LHCN-M2 (cell line): ENCODE measurements at regions not wholly inside any gene's neighbourhood (a gene's known extent, or its start where the extent isn't known, plus 50 kb on each side); places are given as distances from the start of the nearest gene placed in this dataset.

ENCODE experiments used
- DNase-seq: peaks from one replicate; pipeline ENCODE4 v3.0.0-alpha.2; 2012; ENCODE audit warnings: low read depth

DNA sequence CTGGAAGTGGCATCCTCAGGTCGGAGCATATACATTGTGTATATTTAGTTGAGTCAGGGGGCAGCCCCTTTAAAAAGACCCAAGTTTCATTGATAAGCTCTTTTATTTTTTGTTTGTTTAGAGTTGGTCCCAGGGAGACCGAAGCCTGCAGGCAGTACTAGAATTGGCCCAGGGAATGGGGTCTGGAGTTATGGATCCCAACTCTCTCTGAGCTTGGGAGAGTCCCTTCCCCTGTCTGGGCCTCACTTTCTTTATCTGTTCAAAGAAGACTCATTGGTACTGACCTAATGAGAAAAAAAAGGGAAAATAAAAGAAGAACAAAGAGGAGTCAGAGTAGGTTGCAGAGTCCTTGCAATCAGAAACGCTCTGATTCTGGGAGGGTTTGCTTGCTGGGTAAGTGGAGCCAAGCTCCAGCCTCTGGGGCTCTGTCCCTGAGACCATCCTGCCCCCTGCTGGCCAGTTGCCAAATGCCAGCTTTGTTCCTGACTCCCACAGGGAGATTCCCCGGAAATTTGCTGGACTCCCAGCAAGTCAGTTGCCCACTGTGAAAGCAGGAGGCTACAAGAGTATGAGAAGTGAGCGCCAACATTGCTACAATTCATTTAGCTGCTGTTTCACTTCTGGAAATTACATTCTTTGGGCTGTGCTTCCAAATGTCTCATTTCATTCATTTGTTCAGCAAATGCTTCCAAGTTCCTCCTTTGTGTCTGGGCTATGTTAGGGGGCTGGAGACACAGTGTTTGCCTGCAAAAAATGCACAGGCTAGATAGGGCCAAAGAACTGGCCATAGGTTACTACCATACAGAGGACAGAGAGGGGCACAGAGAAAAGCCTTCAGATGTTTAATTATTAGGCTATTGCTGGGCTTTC lies 156.2 kb downstream of the MELK start:
- peak; percentile 63 for DNase-seq

DNA sequence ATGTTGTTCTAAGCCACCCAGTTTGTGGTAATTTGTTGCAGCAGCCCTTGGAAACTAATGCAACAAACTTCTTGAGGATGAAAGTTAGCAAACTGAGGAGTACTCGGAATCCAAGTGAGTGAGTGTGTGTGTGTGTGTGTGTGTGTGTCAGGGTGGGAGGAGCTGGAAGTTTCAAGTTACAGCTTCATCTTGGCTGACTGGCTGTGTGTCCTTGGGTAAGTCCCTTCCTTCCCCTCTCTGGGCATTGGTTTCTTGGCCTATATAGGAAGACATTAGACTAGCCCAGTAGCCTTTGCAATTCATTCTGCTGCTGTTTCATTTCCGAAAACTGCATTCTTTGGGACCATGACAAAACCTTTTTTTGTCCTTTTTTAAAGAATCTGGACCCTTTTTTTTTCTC lies 157.2 kb downstream of the MELK start:
- DNase-seq = peak; percentile 8

DNA sequence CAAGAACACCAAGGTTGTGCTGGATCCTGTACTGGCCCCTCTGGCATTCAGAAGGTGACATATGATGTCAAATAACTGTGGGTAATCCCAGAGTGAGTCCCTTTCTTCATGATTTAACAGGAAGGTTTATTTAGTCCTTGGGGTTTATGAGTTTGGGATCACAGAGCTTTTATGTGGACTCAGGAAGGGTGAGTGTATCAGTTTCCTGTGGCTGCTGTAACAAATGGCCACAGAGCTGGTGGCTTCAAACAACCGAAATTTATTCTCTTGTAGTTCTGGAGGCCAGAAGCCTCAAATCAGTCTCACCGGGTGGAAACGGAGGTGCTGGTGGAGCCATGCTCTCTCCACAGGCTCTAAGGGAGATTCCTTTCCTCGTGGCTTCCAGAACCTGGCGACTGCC lies 157.7 kb downstream of the MELK start:
- DNase-seq = no peak

DNA sequence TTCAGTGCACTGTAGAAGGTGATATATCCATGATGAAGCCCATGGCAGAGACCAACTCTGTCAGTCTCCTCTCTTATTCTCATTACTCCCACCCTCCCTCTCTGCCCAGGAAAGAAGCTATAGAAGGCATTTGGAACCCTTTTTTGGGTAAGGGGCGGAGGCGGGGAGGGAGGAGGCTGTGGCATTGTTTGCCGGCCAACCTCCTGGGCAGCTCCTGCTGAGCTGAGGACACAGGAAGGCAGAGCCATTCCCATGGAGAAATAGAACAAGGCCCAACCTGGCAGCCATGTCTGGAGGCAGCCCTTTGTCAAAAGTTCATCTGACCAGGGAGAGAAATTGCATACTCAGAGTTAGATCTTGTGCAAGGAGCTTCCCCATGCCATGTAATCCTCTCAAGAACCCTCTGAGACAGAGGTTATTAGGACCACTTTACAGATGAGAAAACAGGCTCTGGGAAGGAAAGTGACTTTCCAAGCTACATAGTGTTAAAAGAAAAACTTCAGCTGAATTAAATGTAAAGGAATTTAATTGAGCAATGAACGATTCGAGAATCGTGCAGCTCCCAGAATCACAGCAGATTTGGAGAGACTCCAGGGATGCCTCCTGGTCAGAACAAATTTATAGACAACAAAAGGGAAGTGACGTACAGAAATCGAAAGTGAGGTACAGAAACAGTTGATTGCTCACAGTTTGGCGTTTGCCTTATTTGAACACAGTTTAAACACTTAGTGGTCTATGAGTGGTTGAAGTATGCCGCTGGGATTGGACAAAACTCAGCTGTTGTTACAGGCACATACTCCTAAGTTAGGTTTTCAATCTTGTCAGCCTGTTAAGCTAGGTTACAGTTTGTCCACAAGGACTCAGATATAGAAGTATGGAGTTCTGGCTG lies 158.6 kb downstream of the MELK start:
- peak; percentile 25 for DNase-seq

DNA sequence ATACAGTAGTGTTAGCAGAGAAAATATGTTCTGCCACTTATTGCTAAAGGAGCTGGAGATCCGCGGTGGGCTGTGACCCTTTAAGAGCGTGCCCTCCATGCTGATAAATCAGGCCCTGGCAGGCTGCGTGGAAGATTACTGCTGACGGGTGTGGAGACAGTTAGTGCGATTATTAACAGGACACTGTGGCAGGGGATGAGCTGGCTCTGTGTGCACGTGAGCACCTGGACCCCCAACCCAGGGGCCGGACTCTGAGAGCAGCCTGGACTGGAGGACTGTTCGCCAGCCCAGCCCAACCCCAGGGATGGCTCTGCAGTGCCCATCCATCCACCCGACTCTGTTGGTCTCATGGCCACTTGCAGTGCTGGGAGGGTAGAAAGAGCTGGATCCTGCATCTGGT lies 162.0 kb downstream of the MELK start:
- DNase-seq = no peak

DNA sequence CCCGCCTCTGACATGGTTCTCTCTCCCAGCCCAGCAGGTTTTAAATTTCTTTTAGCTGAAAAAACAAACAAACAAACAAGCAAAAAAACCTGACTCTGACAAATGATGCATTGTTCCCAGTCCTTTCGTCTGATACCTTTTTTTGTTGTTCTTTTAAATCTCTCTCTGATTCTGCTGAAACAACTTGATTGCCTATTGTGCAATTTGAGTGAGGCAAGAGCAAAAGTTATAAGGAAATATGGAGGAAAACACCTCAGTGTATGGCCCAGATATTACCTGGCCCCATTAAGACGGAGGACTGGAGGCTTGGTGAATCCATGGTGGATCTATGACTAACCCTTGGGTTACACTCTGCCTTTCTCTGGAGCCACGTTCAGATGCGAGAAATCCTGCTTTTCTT lies 164.0 kb downstream of the MELK start:
- DNase-seq = no peak

DNA sequence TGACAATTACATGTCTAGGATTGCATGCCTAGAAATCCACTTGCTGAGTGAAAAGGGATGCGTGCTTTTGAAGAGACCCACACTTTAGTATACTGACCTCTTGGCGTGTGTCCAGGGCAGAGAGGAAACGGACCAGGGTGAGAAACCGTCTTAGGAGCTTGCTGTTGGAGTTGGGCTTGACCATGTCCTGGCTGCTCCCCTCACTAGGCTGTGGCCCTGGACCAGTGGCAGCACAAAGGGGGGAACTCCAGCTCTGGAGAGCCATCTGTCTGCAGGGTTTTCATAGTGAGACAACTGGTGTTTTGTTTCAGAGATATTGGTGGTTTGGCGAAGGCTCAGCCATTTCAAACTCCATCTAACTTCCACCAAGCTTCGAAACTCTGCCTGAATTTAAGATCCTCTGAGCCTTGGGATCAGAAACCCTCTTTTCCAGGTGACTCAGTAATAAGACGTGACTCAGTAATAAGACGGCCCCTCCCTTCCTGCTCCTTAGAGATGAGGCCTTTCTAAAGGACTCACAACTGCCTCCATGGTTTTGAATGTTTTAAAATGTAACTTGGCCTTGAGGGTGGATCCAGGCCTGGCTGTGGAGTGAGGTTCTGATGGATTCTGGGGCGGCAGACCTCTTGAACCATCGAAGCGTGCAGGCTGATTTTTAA lies 165.8 kb downstream of the MELK start:
- DNase-seq = peak; percentile 23

DNA sequence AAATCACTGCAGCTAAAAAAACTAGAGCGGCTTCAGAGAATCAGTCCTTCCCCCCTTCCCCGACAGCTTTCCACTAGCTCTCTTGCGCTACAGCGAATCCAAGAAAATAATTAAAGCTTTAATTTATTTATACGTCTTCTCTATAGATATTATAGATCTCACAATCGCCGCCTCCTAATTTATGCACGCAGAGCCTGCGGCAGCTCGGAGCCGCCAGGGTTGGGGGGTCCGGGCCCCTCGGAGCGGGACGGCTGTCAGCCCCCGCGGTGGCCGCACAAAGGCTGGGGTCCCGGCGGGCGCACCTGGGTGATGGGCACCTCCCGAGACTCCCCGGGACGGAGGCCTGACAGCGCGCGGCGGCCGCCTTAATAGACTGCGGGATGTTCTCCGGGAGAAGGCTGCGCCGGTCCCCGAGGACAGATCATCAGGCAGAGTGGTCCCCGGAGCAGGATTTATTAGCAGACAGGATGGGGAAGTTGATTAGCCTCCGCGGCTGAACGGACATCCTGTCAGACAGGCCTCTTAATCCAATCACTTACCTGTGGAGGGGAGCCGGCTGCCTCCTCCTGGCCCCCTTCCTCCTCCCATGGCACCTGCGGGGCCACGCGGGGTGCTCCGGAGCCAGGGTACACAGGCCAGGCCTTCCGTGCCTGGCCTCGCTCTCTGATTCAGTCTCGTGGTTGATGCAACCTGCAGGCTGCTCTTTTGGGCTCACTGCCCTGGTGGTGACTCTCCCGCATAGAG lies 166.8 kb downstream of the MELK start:
- no peak for DNase-seq

DNA sequence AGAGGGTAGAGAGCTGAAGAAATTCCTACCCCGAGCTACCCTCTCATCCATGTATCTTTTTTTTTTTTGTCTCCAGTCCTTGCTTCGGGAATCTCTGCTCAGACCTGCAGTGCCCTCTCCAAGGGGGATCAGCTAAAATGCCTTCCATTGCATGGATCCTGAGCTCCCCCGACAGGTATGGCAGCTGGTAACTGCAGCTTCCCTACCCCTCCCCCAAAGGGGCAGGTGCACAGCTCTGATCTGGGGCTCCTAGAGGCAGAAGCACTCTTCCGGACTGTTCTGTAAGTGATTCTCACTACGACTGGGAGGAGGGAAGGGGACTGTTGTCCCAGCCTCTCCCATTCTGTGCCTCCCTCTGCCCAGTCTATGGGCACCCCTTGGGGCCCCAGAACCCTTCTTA lies 169.6 kb downstream of the MELK start:
- no peak for DNase-seq

DNA sequence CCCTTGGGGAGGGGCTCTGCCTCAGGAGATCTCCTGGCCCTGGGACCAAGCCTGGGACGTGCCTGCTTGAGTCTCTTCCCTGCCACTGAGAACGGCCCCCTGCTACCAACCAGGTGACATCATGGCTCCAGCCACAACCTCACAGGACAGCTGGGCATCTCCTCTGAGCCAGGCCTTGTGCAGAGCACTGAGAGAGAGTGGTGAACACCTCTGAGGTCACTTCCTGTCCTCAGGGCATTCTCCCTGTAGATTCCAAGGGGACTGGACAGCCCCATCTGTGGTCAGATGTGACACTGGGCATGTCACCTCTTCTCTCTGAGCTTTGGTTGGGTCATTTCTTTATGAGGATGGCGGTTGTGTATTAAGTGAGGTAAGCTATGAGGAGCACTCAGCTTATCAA lies 172.0 kb downstream of the MELK start:
- DNase-seq = no peak

DNA sequence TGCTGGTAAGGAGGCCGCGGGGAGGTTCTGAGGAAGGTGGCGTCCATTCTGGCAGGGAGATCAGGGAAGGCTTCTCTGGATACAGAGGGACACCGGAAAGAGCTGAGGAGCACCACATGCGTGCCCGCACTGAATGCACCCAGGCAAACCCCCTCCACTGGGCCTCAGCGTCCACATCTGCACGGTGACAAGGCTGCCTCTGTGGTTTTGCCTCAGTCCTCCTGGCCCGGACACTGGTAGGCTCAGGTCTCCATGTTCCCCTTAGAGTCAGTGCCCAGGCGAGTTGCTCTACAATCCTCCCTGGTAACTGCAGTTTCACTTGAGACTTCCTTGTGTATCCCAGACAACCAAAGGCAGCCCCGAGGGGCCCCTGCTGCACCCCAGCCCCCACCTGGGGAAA lies 173.3 kb downstream of the MELK start:
- DNase-seq = no peak

DNA sequence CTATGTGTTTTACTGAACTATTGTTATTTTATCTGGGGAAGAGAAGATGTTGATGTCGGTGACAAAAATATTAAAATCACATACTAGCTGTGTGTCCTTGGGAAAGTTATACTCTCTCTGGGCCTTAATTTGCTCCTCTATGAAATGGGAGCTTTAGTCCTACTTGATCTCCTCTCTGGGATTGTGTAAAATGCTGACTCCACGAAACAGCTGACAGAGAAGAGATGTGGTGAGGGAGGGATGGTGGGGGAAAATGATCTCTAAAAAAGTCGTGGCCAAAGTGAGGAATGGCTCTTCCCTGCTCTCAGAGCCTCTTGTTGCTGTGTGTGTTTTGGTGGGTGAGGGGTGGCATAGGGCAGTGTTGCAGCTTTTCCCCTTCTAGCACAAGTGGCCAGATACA lies 173.7 kb downstream of the MELK start:
- no peak for DNase-seq

DNA sequence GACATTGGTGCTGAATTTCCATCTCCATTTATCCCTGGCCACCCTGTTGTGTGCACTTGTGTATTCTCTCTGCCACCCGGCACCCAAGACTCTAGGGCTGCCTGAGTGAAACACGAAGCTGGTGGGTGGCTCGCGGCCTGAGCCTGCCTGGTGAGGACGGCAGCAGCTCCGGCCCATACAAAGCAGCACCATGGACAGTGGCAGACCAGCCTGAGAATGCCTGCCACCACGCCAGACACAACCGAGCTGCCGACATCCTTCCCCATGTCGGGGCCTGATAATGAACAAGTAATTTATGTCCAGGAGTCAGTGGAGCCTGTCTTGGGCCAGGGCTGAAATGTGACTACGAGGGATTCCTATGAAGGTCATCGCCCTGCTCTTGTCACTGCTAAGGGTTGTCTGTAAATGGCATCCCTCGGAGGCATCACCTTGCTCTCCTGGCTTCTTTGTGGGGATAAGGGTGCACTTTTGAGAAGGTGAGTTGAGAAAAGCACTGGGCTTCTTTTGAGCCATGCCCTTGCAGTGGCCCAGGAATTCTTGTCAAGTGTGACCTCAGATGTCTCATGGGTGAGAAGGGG lies 175.7 kb downstream of the MELK start:
- DNase-seq = peak; percentile 35

DNA sequence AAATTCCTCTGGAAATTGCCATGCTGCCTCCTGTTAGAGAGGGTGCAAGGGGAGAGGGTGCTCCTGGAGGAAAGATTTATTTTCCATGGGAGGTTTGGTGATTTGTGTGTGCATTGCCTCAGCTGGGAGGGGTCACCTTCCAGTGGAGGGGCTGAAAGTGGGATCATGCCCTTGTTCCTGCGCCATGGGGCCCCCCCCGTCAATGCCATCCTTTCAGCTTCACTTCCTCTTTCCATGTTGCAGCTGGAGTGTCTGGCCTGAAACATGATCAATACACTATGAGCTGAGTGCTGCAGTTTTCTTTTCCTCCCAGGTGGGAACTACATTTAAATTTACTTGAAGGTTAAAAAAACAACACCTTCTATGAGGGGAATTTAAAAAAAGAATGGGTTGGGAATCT lies 176.8 kb downstream of the MELK start:
- DNase-seq = no peak

DNA sequence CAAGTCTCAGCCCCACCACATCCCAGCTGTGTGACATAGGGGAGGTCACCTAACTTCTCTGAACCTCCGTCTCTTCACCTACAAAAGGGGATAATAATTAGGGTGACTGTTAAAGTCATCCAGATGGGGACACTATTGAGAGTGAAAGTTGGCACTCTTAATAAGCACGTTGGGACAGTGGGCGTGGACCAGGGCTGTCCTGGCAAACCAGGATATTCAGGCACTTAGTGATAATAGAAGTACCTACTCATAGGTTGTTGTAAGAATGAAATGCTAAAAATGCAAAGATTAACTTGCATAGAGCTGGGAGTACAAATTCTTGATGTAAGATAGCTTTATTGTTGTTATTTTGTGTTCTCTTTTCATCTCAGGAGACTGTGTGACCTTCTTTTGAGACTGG lies 177.9 kb downstream of the MELK start:
- no peak for DNase-seq

DNA sequence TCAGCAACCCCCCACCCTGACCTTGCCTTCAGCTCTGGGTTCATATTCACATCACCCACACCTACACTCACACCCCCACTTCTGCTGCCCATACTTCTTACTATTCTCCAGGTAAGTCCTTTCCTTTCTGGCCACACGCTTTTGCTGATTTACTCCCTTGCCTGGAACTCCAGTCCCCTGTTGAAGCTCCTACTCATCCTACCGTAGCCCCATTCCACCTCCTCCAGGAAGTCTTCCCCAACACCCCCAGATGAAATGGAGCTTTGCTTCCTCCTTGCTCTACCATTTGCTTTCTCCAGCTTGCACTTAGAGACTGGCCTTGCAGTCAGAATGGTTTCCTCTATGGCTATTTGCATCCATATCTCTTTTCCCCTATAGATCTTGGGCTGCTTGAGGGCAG lies 182.3 kb downstream of the MELK start:
- no peak for DNase-seq

DNA sequence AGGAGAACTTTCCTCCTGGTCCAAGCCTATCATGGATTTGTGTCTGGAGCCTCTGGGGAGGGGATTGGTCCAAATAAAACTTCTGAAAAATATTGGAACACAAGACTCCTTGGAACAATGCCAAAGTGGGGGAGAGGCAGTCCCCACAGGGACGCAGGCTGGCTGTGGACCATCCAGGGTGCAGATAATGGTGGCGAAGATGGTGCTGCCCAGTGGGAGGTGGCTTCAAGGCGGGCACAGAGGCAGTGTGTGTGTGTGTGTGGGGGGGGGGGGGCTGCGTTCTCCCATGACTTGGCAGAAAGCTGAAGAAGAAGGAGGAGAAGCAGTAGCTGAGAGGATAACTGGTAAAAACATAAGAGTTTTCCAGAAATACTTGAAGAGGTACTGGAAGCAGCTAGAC lies 186.4 kb downstream of the MELK start:
- DNase-seq = no peak

DNA sequence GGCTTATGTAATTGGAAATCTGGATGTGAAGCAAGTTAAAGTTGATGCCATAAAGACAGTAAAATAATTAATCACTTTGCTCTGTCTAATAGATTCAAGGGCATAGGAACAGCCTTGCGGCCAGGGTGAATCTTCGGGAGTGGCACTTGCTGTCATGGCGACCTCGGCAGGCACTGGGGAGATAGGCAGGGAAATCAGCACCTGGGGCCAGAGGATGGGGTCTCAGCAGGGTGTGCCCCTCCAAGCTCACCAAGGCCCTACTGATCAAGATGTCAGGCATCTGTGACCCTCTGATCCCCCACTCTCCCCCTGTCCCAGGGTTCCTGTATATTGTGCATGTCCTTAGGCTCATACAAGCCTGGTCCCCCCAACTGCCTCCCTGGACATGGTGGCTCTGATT lies 187.3 kb downstream of the MELK start:
- DNase-seq = no peak

DNA sequence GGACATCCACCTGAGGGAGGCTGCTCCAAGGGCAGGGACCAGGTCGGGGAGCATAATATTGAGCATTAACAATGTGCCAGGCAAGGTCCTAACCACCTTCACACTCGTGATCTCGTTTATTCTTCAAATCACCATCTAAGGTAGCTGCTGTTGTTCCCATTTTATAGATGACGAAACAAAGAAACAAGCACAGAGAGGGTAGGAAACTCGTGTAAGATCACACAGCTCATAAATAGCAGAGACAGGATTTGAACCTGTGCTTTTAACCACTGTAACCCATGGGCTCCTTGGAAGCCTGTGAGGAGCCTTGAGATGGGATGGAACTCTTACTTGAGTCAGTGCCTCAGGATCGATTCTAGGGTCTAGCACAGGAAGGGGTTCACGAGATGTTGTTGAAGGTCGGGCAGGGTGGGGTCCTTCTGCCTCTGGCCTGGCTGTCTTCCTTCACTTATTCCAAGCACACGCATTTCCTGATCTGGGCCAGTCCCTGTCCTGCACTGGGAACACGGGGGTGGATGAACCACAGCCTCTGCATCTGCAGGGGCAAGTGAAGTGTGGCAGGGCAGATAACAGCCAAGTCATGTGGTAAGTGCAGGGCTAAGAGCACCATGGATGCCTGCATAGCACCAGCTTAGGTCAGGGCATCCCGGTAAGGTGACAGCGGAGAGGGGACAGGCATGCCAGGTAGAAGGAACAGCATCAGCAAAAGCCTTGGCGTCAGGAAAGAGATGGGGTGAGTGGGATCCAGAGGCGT lies 188.1 kb downstream of the MELK start:
- DNase-seq = no peak

DNA sequence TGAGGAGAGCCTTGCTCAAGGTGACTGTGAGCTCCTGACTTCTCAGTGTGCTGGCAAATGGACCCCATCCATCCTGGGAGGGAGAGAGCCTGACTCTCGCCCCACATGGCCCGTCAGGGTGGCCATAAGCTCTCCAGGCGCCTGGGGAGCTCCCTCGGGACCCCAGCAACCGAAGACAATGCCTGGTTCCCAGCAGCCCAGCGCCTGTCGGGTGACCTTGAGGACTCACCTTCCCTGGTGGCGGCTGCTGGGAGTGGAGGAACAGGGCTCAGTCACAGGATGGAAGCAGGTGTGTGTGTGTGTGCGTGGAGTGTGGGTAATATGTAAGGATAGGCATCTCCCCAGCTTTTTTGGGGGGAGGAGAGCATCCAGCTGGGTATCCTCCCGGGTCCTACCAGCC lies 190.3 kb downstream of the MELK start:
- DNase-seq = no peak

DNA sequence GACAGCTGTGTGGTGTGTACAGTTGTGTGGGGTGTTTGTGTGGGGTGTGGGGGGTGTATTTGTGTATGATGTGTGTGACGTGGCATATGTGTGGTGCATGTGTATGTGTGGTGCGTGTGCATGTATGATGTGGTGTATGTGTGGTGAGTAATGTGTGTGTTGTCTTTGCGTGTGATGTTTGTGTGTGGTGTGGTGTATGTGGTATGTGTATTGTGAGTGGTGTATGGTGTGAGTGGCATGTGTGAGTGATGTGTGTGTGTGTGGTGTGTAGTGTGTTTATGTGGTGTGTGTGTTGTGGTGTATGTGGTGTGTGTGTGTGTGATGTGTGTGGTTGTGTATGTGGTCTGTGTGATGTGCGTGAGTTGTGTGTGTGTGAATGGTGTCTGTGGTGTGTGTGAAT lies 191.1 kb downstream of the MELK start:
- no peak for DNase-seq
